Smooth muscle cell (in vitro differentiated cells): ENCODE measurements at regions not wholly inside any gene's neighbourhood (a gene's known extent, or its start where the extent isn't known, plus 50 kb on each side); places are given as distances from the start of the nearest gene placed in this dataset.
A peak's percentile ranks its signal among the peaks of the same experiment; 100 is the strongest.

Experiments used
- DNase-seq: peaks from one replicate; lab custom pipeline; 2025; ENCODE audit not compliant: unreplicated experiment; lab: John Stamatoyannopoulos, UW
- H2AFZ ChIP-seq: fragments of 200-600 bp; sonication (generic); 2 replicates; pipeline ENCODE4 v1.6.0; 2016; ENCODE audit warnings: antibody characterized with exemption, low read depth, mild to moderate bottlenecking
- H3F3A ChIP-seq: fragments of 200-600 bp; sonication (generic); 2 replicates; pipeline ENCODE4 v1.6.0; 2017; ENCODE audit warnings: antibody characterized with exemption, low read depth
- H3K27ac ChIP-seq: fragments of 200-600 bp; sonication (generic); 2 replicates; pipeline ENCODE4 v1.5.1; 2016; ENCODE audit warnings: low read depth, mild to moderate bottlenecking
- H3K27me3 ChIP-seq: fragments of 200-600 bp; sonication (generic); 2 replicates; pipeline ENCODE4 v1.6.1; 2016; ENCODE audit warnings: low read depth, mild to moderate bottlenecking
- H3K36me3 ChIP-seq: fragments of 200-600 bp; sonication (generic); 2 replicates; pipeline ENCODE4 v1.5.1; 2016; ENCODE audit warnings: low read depth
- H3K4me1 ChIP-seq: fragments of 200-600 bp; sonication (generic); 2 replicates; pipeline ENCODE4 v1.5.1; 2016; ENCODE audit warnings: low read depth
- H3K4me2 ChIP-seq: fragments of 200-600 bp; sonication (generic); 2 replicates; pipeline ENCODE4 v1.6.0; 2016; ENCODE audit warnings: mild to moderate bottlenecking
- H3K4me3 ChIP-seq: fragments of 200-600 bp; sonication (generic); 2 replicates; pipeline ENCODE4 v1.5.1; 2016; ENCODE audit warnings: mild to moderate bottlenecking
- H3K79me2 ChIP-seq: fragments of 200-600 bp; sonication (generic); 2 replicates; pipeline ENCODE4 v1.6.0; 2016; ENCODE audit warnings: low read depth, mild to moderate bottlenecking
- H3K9ac ChIP-seq: fragments of 200-600 bp; sonication (generic); 2 replicates; pipeline ENCODE4 v1.6.0; 2016; ENCODE audit warnings: low read depth
- H3K9me3 ChIP-seq: fragments of 200-600 bp; sonication (generic); replicated peaks from 2 replicates; pipeline ENCODE4 v1.5.1; 2016; ENCODE audit warnings: low read depth
- H4K20me1 ChIP-seq: fragments of 200-600 bp; sonication (generic); 2 replicates; pipeline ENCODE4 v1.6.0; 2016; ENCODE audit warnings: low read depth
- CTCF ChIP-seq: fragments of 200-600 bp; sonication (generic); IDR thresholded peaks from 2 replicates; pipeline ENCODE4 v1.5.1; 2017; ENCODE audit warnings: borderline replicate concordance, mild to moderate bottlenecking, antibody characterized with exemption; ENCODE audit not compliant: insufficient read depth, poor library complexity, severe bottlenecking
- WGBS: methylation state at CpG from one replicate; pipeline ENCODE4 v1.1.7; 2016; ENCODE audit warnings: low lambda C conversion rate; 5-methylcytosine and 5-hydroxymethylcytosine counted together

GRCh38 chr5:34563269-34563668 lies 92.9 kb upstream of the RAI14 start:
- Histone ChIP-seq H3K9ac (no peak overlapping the region), H3K27ac (no peak overlapping the region), H3K4me3 (no peak overlapping the region), H3K36me3 (no peaks in the 10 kb centered on the region), H3K27me3 (no peaks in the 10 kb centered on the region), H3K4me2 (no peak overlapping the region), H2AFZ (no peak overlapping the region), H3F3A (no peaks in the 10 kb centered on the region), H3K4me1 (peaks cover 8% of the 10 kb centered on the region), H3K9me3 (no peaks in the 10 kb centered on the region), H4K20me1 (no peaks in the 10 kb centered on the region), H3K79me2 (no peaks in the 10 kb centered on the region)
- TF ChIP-seq CTCF, result no peak
- WGBS, result 97% methylated on average over 6 of the region's 6 CpGs
- no peak for DNase-seq

GRCh38 chr5:34563931-34564709 lies 92.0 kb upstream of the RAI14 start:
- Histone ChIP-seq H3K4me3 (no peak overlapping the region), H3K27ac (peak overlapping the region; percentile 55), H3K9me3 (no peaks in the 10 kb centered on the region), H3K27me3 (no peaks in the 10 kb centered on the region), H3K9ac (no peak overlapping the region), H3K79me2 (no peaks in the 10 kb centered on the region), H3K4me1 (peaks cover 8% of the 10 kb centered on the region), H3F3A (no peaks in the 10 kb centered on the region), H3K36me3 (no peaks in the 10 kb centered on the region), H4K20me1 (no peaks in the 10 kb centered on the region), H3K4me2 (peak overlapping the region; percentile 32), H2AFZ (peak overlapping the region; percentile 86)
- WGBS, result 51% methylated on average over 21 of the region's 21 CpGs
- TF ChIP-seq CTCF, result no peak
- no peak for DNase-seq

GRCh38 chr5:34564710-34565235 lies 91.4 kb upstream of the RAI14 start:
- WGBS, result 87% methylated on average over 15 of the region's 15 CpGs
- Histone ChIP-seq H3K27ac (peak overlapping the region; percentile 55), H3K36me3 (no peaks in the 10 kb centered on the region), H3K79me2 (no peaks in the 10 kb centered on the region), H3K4me3 (no peak overlapping the region), H2AFZ (peak overlapping the region; percentile 86), H3K9me3 (no peaks in the 10 kb centered on the region), H3K4me1 (peaks cover 8% of the 10 kb centered on the region), H3K9ac (no peak overlapping the region), H4K20me1 (no peaks in the 10 kb centered on the region), H3K27me3 (no peaks in the 10 kb centered on the region), H3F3A (peaks cover 1% of the 10 kb centered on the region), H3K4me2 (peak overlapping the region; percentile 32)
- no peak for DNase-seq
- TF ChIP-seq CTCF, result no peak
